ENCODE measurements at regions not wholly inside any gene's neighbourhood (a gene's known extent, or its start where the extent isn't known, plus 50 kb on each side); places are given as distances from the start of the nearest gene placed in this dataset.

DNA sequence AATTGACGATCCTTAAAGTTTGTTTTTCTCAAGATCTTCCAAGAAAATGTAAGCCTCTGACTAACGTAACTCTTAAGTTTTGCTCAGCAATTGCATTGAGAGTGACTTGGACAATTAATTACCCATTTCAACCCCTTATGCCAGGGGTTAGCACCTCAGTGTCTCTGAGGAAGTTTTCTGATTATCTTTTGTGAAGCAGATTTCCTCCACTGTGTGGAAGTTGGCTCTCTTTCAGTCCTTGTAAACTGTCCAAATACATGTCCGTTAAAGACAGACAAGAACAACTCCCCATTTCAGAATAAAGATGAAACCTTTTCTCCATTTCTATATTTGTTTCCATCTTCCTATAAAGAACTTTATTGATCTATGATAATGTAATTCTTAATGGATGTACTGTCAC lies 296.4 kb upstream of the FMN2 start:
- TF ChIP-seq CTCF (IDR thresholded peaks at IDR 0.05; ENCODE audit: low read length) (no peak), EZH2 (optimal IDR thresholded peaks at IDR 0.05; ENCODE audit: low read depth, low read length) (no peak), EZH2phosphoT487 (IDR thresholded peaks at IDR 0.05; ENCODE audit: low read length) (no peak)
